HEK293 (cell line): ENCODE measurements at regions not wholly inside any gene's neighbourhood (a gene's known extent, or its start where the extent isn't known, plus 50 kb on each side); places are given as distances from the start of the nearest gene placed in this dataset.

Experiments
- CTCF ChIA-PET: fragments of 350-600 bp; formaldehyde crosslinking; extraction: SDS; loops from one replicate; lab custom pipeline; 2021; ENCODE audit warnings: antibody characterized with exemption; lab: Yijun Ruan, JAX
- POLR2A ChIA-PET: fragments of 300-600 bp; formaldehyde crosslinking; extraction: SDS; loops from one replicate; lab custom pipeline; 2020; ENCODE audit warnings: antibody characterized with exemption, inconsistent platforms; lab: Yijun Ruan, JAX
- H3K27ac ChIP-seq: fragments of 200-500 bp; sonication (Bioruptor generic); 2 replicates; pipeline ENCODE4 v1.5.1; 2014; ENCODE audit warnings: low read depth, low read length, control low read depth, inconsistent platforms; ENCODE audit errors: extremely low read depth
- H3K36me3 ChIP-seq, 2 experiments: fragments of 200-500 bp in 1 of 2; sonication (Bioruptor generic) in 1 of 2; 1 replicate in 1 of 2; 2 replicates in 1 of 2; pipeline ENCODE4 v1.5.1; 2014 to 2017; ENCODE audit warnings: inconsistent platforms in 2 of 2, low read length in 2 of 2; ENCODE audit not compliant: control insufficient read depth in 2 of 2, insufficient read depth in 1 of 2
- H3K4me1 ChIP-seq: fragments of 200-500 bp; sonication (Bioruptor generic); 2 replicates; pipeline ENCODE4 v1.5.1; 2014; ENCODE audit warnings: mild to moderate bottlenecking, low read length, inconsistent platforms; ENCODE audit not compliant: control insufficient read depth, insufficient read depth
- H3K4me3 ChIP-seq: 2 replicates; pipeline ENCODE4 v1.5.1; 2011; ENCODE audit warnings: low read depth, mild to moderate bottlenecking, control low read depth, low read length, moderate library complexity
- H3K9me3 ChIP-seq: fragments of 200-500 bp; sonication (Bioruptor generic); 2 replicates; pipeline ENCODE4 v1.5.1; 2014; ENCODE audit warnings: low read depth, low read length, inconsistent platforms; ENCODE audit not compliant: control insufficient read depth, insufficient read depth
- BCL11A ChIP-seq: fragments of 450-650 bp; formaldehyde crosslinking; IDR thresholded peaks from 2 replicates; pipeline ENCODE4 v1.5.1; 2016; ENCODE audit warnings: low read depth, missing biosample characterization, missing genetic modification characterization
- KLF10 ChIP-seq: fragments of 450-650 bp; IDR thresholded peaks from 2 replicates; pipeline ENCODE4 v1.5.1; 2018; ENCODE audit warnings: missing biosample characterization, mild to moderate bottlenecking, missing genetic modification characterization
- PRDM10 ChIP-seq: fragments of 450-650 bp; formaldehyde crosslinking; IDR thresholded peaks from 2 replicates; pipeline ENCODE4 v1.5.1; 2016; ENCODE audit warnings: missing biosample characterization, missing genetic modification characterization
- WT1 ChIP-seq: fragments of 450-650 bp; formaldehyde crosslinking; IDR thresholded peaks from 2 replicates; pipeline ENCODE4 v1.5.1; 2016; ENCODE audit warnings: missing biosample characterization, missing genetic modification characterization
- ZBTB1 ChIP-seq: fragments of 450-650 bp; formaldehyde crosslinking; IDR thresholded peaks from 2 replicates; pipeline ENCODE4 v1.5.1; 2016; ENCODE audit warnings: missing biosample characterization, missing genetic modification characterization
- ZBTB17 ChIP-seq: fragments of 450-650 bp; formaldehyde crosslinking; IDR thresholded peaks from 2 replicates; pipeline ENCODE4 v1.5.1; 2016; ENCODE audit warnings: missing biosample characterization, missing genetic modification characterization
- ZBTB49 ChIP-seq: fragments of 450-650 bp; formaldehyde crosslinking; IDR thresholded peaks from 2 replicates; pipeline ENCODE4 v1.5.1; 2016; ENCODE audit warnings: missing biosample characterization, missing genetic modification characterization, low read depth
- ZFP3 ChIP-seq: fragments of 450-650 bp; formaldehyde crosslinking; IDR thresholded peaks from 2 replicates; pipeline ENCODE4 v1.5.1; 2016; ENCODE audit warnings: low read depth, missing biosample characterization, missing genetic modification characterization
- ZNF211 ChIP-seq: fragments of 450-650 bp; formaldehyde crosslinking; IDR thresholded peaks from 2 replicates; pipeline ENCODE4 v1.5.1; 2016; ENCODE audit warnings: low read depth, missing biosample characterization, missing genetic modification characterization
- ZNF223 ChIP-seq: fragments of 450-650 bp; formaldehyde crosslinking; IDR thresholded peaks from 2 replicates; pipeline ENCODE4 v1.5.1; 2016; ENCODE audit warnings: missing biosample characterization, missing genetic modification characterization
- ZNF23 ChIP-seq: fragments of 450-650 bp; formaldehyde crosslinking; IDR thresholded peaks from 2 replicates; pipeline ENCODE4 v1.5.1; 2016; ENCODE audit warnings: missing biosample characterization, missing genetic modification characterization, borderline replicate concordance
- ZNF274 ChIP-seq, 2 experiments: fragments of 200-500 bp in 1 of 2; fragments of 450-650 bp in 1 of 2; sonication (Bioruptor generic) in 1 of 2; formaldehyde crosslinking in 1 of 2; IDR thresholded peaks; 2 replicates each; pipeline versions ENCODE4 v1.5.1 to v1.6.1; 2014 to 2016; ENCODE audit warnings: borderline replicate concordance in 1 of 2, inconsistent platforms in 1 of 2, low read length in 1 of 2, missing biosample characterization in 1 of 2, missing genetic modification characterization in 1 of 2
- ZNF394 ChIP-seq: fragments of 450-650 bp; formaldehyde crosslinking; IDR thresholded peaks from 2 replicates; pipeline ENCODE4 v1.5.1; 2016; ENCODE audit warnings: missing biosample characterization, missing genetic modification characterization, mild to moderate bottlenecking, moderate library complexity, borderline replicate concordance
- ZNF404 ChIP-seq: fragments of 450-650 bp; formaldehyde crosslinking; IDR thresholded peaks from 2 replicates; pipeline ENCODE4 v1.5.1; 2017; ENCODE audit warnings: missing biosample characterization, missing genetic modification characterization
- ZNF513 ChIP-seq: fragments of 450-650 bp; IDR thresholded peaks from 2 replicates; pipeline ENCODE4 v1.5.1; 2018; ENCODE audit warnings: missing biosample characterization, missing genetic modification characterization
- ZNF544 ChIP-seq: fragments of 450-650 bp; formaldehyde crosslinking; IDR thresholded peaks from 2 replicates; pipeline ENCODE4 v1.5.0; 2017; ENCODE audit warnings: missing biosample characterization, missing genetic modification characterization
- ZNF561 ChIP-seq: fragments of 450-650 bp; IDR thresholded peaks from 2 replicates; pipeline ENCODE4 v1.5.1; 2018; ENCODE audit warnings: missing biosample characterization, missing genetic modification characterization, borderline replicate concordance
- ZNF571 ChIP-seq: fragments of 450-650 bp; formaldehyde crosslinking; IDR thresholded peaks from 2 replicates; pipeline ENCODE4 v1.5.0; 2017; ENCODE audit warnings: missing biosample characterization, missing genetic modification characterization
- ZNF629 ChIP-seq: fragments of 450-650 bp; formaldehyde crosslinking; IDR thresholded peaks from 2 replicates; pipeline ENCODE4 v1.5.1; 2017; ENCODE audit warnings: missing biosample characterization, missing genetic modification characterization
- ZNF791 ChIP-seq: fragments of 450-650 bp; formaldehyde crosslinking; IDR thresholded peaks from 2 replicates; pipeline ENCODE4 v1.5.1; 2016; ENCODE audit warnings: missing biosample characterization, missing genetic modification characterization
- ZSCAN16 ChIP-seq: fragments of 450-650 bp; formaldehyde crosslinking; IDR thresholded peaks from 2 replicates; pipeline ENCODE4 v1.5.1; 2016; ENCODE audit warnings: missing biosample characterization, missing genetic modification characterization
- TF ChIP-seq, protein P1 (sequence below): fragments of 450-650 bp; formaldehyde crosslinking; IDR thresholded peaks from 2 replicates; pipeline ENCODE4 v1.5.1; 2017; ENCODE audit warnings: missing biosample characterization, missing genetic modification characterization
- TF ChIP-seq, protein P2 (sequence below): fragments of 450-650 bp; formaldehyde crosslinking; IDR thresholded peaks from 2 replicates; pipeline ENCODE4 v1.5.1; 2016; ENCODE audit warnings: missing biosample characterization, missing genetic modification characterization
- TF ChIP-seq, protein P3 (sequence below): fragments of 450-650 bp; formaldehyde crosslinking; IDR thresholded peaks from 2 replicates; pipeline ENCODE4 v1.5.1; 2016; ENCODE audit warnings: missing biosample characterization, missing genetic modification characterization

DNA sequence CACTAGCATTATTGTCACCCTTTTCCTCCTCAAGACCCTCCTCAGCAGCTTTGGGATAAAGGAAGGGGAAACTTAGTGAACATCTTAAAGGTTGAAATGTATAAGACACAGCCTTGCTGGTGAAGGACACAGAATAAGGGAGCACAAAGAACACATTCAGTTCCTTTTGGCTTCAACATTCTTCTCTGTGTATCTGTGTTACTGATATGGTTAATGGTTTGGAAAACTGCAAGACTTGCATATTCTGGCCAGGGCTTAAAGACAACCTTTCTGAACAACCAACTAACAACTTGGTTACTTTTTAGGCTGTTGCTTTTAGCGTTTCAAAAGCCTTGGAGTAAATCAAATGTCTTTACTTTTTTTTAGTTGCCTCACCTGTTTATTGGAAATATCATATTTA, 680.5 kb downstream of the MECOM start:
- Histone ChIP-seq H3K4me1 (no peaks in the 10 kb centered on the region; the same call in 1 of the 2 replicates), H3K9me3 (no peaks in the 10 kb centered on the region), H3K36me3 (no peaks in the 10 kb centered on the region), H3K4me3 (no peak overlapping the region), H3K27ac (no peak overlapping the region)
- ChIA-PET POLR2A (no interaction called here), CTCF (interaction anchor here (0.6 to 1.1 kb wide), 2 partner anchors 30 to 516 kb away, joined by 4 to 5 read pairs; no protein-coding TSS in a partner anchor)
- TF ChIP-seq ZNF23 (tag by site-specific recombination) (no peak), ZNF561 (tag by site-specific recombination) (no peak), ZNF629 (tag by site-specific recombination) (no peak), ZFP3 (no peak), ZNF394 (tag by site-specific recombination) (no peak), ZNF274 (IDR thresholded peaks at IDR 0.05; ENCODE audit: low read length) (no peak), ZNF274 (tag by site-specific recombination; IDR thresholded peaks at IDR 0.05; ENCODE audit: borderline replicate concordance) (no peak), ZBTB1 (tag by site-specific recombination) (no peak), WT1 (no peak), PRDM10 (tag by site-specific recombination) (no peak)
- TF ChIP-seq, protein P1, sequence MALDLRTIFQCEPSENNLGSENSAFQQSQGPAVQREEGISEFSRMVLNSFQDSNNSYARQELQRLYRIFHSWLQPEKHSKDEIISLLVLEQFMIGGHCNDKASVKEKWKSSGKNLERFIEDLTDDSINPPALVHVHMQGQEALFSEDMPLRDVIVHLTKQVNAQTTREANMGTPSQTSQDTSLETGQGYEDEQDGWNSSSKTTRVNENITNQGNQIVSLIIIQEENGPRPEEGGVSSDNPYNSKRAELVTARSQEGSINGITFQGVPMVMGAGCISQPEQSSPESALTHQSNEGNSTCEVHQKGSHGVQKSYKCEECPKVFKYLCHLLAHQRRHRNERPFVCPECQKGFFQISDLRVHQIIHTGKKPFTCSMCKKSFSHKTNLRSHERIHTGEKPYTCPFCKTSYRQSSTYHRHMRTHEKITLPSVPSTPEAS (tag by site-specific recombination), result no peak
- TF ChIP-seq, protein P2, sequence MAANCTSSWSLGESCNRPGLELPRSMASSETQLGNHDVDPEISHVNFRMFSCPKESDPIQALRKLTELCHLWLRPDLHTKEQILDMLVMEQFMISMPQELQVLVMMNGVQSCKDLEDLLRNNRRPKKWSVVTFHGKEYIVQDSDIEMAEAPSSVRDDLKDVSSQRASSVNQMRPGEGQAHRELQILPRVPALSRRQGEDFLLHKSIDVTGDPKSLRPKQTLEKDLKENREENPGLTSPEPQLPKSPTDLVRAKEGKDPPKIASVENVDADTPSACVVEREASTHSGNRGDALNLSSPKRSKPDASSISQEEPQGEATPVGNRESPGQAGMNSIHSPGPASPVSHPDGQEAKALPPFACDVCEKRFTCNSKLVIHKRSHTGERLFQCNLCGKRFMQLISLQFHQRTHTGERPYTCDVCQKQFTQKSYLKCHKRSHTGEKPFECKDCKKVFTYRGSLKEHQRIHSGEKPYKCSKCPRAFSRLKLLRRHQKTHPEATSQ (tag by site-specific recombination), result no peak

GRCh38 chr3:168981396-168981795, 682.1 kb downstream of the MECOM start:
- H3K36me3 ChIP-seq, result no peaks in the 10 kb centered on the region
- CTCF ChIA-PET, result interaction anchor here (0.6 to 1.1 kb wide), 2 partner anchors 12 to 61 kb away, joined by 3 to 6 read pairs; no protein-coding TSS in a partner anchor
- no peak overlapping the region for H3K4me3 ChIP-seq
- H3K4me1 ChIP-seq, result peaks cover 5% of the 10 kb centered on the region; the same call in 1 of the 2 replicates
- POLR2A ChIA-PET, result no interaction called here
- H3K9me3 ChIP-seq, result no peaks in the 10 kb centered on the region
- no peak overlapping the region for H3K27ac ChIP-seq
- TF ChIP-seq ZBTB17, result no peak
- TF ChIP-seq BCL11A (tag by site-specific recombination), result no peak
- no peak for TF ChIP-seq ZNF513 (tag by site-specific recombination)
- TF ChIP-seq KLF10 (tag by site-specific recombination), result no peak
- no peak for TF ChIP-seq ZNF211
- no peak for TF ChIP-seq ZNF404
- TF ChIP-seq ZBTB49 (tag by site-specific recombination), result no peak
- TF ChIP-seq ZNF791 (tag by site-specific recombination), result no peak
- no peak for TF ChIP-seq ZNF223 (tag by site-specific recombination)
- TF ChIP-seq ZNF571 (tag by site-specific recombination), result no peak
- TF ChIP-seq ZNF544 (tag by site-specific recombination), result no peak
- TF ChIP-seq, protein P3, sequence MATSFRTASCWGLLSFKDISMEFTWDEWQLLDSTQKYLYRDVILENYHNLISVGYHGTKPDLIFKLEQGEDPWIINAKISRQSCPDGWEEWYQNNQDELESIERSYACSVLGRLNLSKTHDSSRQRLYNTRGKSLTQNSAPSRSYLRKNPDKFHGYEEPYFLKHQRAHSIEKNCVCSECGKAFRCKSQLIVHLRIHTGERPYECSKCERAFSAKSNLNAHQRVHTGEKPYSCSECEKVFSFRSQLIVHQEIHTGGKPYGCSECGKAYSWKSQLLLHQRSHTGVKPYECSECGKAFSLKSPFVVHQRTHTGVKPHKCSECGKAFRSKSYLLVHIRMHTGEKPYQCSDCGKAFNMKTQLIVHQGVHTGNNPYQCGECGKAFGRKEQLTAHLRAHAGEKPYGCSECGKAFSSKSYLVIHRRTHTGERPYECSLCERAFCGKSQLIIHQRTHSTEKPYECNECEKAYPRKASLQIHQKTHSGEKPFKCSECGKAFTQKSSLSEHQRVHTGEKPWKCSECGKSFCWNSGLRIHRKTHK (tag by site-specific recombination), result no peak
- no peak for TF ChIP-seq ZSCAN16 (tag by site-specific recombination)
